NCI-H82 treated with DMSO at 0.1 percent for 48 hours (cell line): ENCODE measurements at regions not wholly inside any gene's neighbourhood (a gene's known extent, or its start where the extent isn't known, plus 50 kb on each side); places are given as distances from the start of the nearest gene placed in this dataset.
A peak's percentile ranks its signal among the peaks of the same experiment; 100 is the strongest.

ENCODE experiments used
- DNase-seq: peaks from one replicate; lab custom pipeline; 2025; ENCODE audit not compliant: unreplicated experiment; lab: John Stamatoyannopoulos, UW

GRCh38 chr6:105909106-105909505 is 177.0 kb upstream of the PRDM1 start:
- DNase-seq, result no peak

GRCh38 chr6:105907991-105908390 is 178.1 kb upstream of the PRDM1 start:
- DNase-seq, result peak; percentile 20

GRCh38 chr6:105907301-105907700 is 178.8 kb upstream of the PRDM1 start:
- no peak for DNase-seq

- DNase-seq, result peak; percentile 56
These were observed 183.6 kb upstream of the PRDM1 start for GRCh38 chr6:105902401-105903031.

- no peak for DNase-seq
These were observed 184.6 kb upstream of the PRDM1 start for GRCh38 chr6:105901583-105901982.

GRCh38 chr6:105900125-105900937 is 185.8 kb upstream of the PRDM1 start:
- DNase-seq, result no peak

GRCh38 chr6:105898286-105898685 is 187.8 kb upstream of the PRDM1 start:
- DNase-seq, result no peak

- no peak for DNase-seq
These were observed 189.0 kb upstream of the PRDM1 start for GRCh38 chr6:105897131-105897530.

GRCh38 chr6:105896821-105897095 is 189.4 kb upstream of the PRDM1 start:
- DNase-seq, result no peak

- DNase-seq, result no peak
These were observed 189.9 kb upstream of the PRDM1 start for GRCh38 chr6:105896052-105896820.

- DNase-seq, result no peak
These were observed 191.6 kb upstream of the PRDM1 start for GRCh38 chr6:105894556-105894955.

- no peak for DNase-seq
These were observed 192.4 kb upstream of the PRDM1 start for GRCh38 chr6:105893741-105894140.

GRCh38 chr6:105892577-105893262 is 193.4 kb upstream of the PRDM1 start:
- DNase-seq, result no peak

GRCh38 chr6:105890521-105891244 is 195.5 kb upstream of the PRDM1 start:
- DNase-seq, result no peak

GRCh38 chr6:105889902-105890301 is 196.2 kb upstream of the PRDM1 start:
- DNase-seq, result no peak

- DNase-seq, result no peak
These were observed 199.2 kb upstream of the PRDM1 start for GRCh38 chr6:105886814-105887544.

GRCh38 chr6:105886066-105886813 is 199.9 kb upstream of the PRDM1 start:
- DNase-seq, result no peak

- no peak for DNase-seq
These were observed 201.7 kb upstream of the PRDM1 start for GRCh38 chr6:105884426-105884825.

- no peak for DNase-seq
These were observed 202.1 kb upstream of the PRDM1 start for GRCh38 chr6:105884011-105884410.
